SU-DHL-6 (cell line): ENCODE measurements at regions not wholly inside any gene's neighbourhood (a gene's known extent, or its start where the extent isn't known, plus 50 kb on each side); places are given as distances from the start of the nearest gene placed in this dataset.

ENCODE experiments used
- CTCF ChIP-seq: fragments of 200-600 bp; sonication (generic); IDR thresholded peaks from one replicate; pipeline ENCODE4 v1.5.1; 2017; ENCODE audit warnings: antibody characterized with exemption, mild to moderate bottlenecking, low read length, moderate library complexity; ENCODE audit not compliant: insufficient read depth, poor library complexity, severe bottlenecking
- EZH2phosphoT487 ChIP-seq: fragments of 200-600 bp; sonication (generic), shearing (Covaris generic); conservative IDR thresholded peaks from 2 replicates; pipeline ENCODE4 v1.6.1; 2018; ENCODE audit warnings: mild to moderate bottlenecking, antibody characterized with exemption, low read length, moderate library complexity, mixed read lengths

GRCh38 chr11:15609445-15609844 is 494.7 kb downstream of the INSC start:
- TF ChIP-seq CTCF (no peak), EZH2phosphoT487 (no peak)
